Glutamatergic neuron (in vitro differentiated cells): ENCODE measurements at regions not wholly inside any gene's neighbourhood (a gene's known extent, or its start where the extent isn't known, plus 50 kb on each side); places are given as distances from the start of the nearest gene placed in this dataset.

Experiments used
- DNase-seq: peaks from one replicate; pipeline ENCODE4 v3.0.0; 2022
- H3K27ac Mint-ChIP-seq: one replicate; pipeline ENCODE4 v1.8.0; 2020; ENCODE audit warnings: mild to moderate bottlenecking, mixed read lengths, inconsistent platforms; ENCODE audit not compliant: unreplicated experiment
- H3K27me3 Mint-ChIP-seq: one replicate; pipeline ENCODE4 v1.8.0; 2020; ENCODE audit warnings: mild to moderate bottlenecking, moderate library complexity, mixed read lengths, inconsistent platforms; ENCODE audit not compliant: unreplicated experiment
- H3K36me3 Mint-ChIP-seq: one replicate; pipeline ENCODE4 v1.8.0; 2020; ENCODE audit warnings: mild to moderate bottlenecking, mixed read lengths, inconsistent platforms; ENCODE audit not compliant: unreplicated experiment
- H3K4me1 Mint-ChIP-seq: one replicate; pipeline ENCODE4 v1.8.0; 2020; ENCODE audit warnings: mild to moderate bottlenecking, low read depth, mixed read lengths, inconsistent platforms; ENCODE audit not compliant: unreplicated experiment
- H3K4me3 Mint-ChIP-seq: one replicate; pipeline ENCODE4 v1.8.0; 2020; ENCODE audit warnings: mild to moderate bottlenecking, mixed read lengths, inconsistent platforms; ENCODE audit not compliant: unreplicated experiment
- H3K9me3 Mint-ChIP-seq: one replicate; pipeline ENCODE4 v1.8.0; 2020; ENCODE audit warnings: mild to moderate bottlenecking, moderate library complexity, mixed read lengths, inconsistent platforms; ENCODE audit not compliant: unreplicated experiment
- CTCF ChIP-seq: fragments of 200-600 bp; sonication (generic); IDR thresholded peaks from one replicate; pipeline ENCODE4 v1.5.0; 2021; ENCODE audit not compliant: partially characterized antibody, unreplicated experiment

GRCh38 chr10:37638569-37638968 lies 218.8 kb downstream of the ZNF248 start:
- Mint-ChIP-seq H3K9me3 (peaks cover 10% of the 10 kb centered on the region), H3K27me3 (peaks cover 8% of the 10 kb centered on the region), H3K4me3 (no peak overlapping the region), H3K36me3 (peaks cover 8% of the 10 kb centered on the region), H3K4me1 (no peaks in the 10 kb centered on the region), H3K27ac (no peak overlapping the region)
- no peak for TF ChIP-seq CTCF
- DNase-seq: no peak

- Mint-ChIP-seq H3K4me1 (no peaks in the 10 kb centered on the region), H3K9me3 (peaks cover 14% of the 10 kb centered on the region), H3K36me3 (peaks cover 8% of the 10 kb centered on the region), H3K27ac (no peak overlapping the region), H3K4me3 (no peak overlapping the region), H3K27me3 (peaks cover 8% of the 10 kb centered on the region)
- DNase-seq: no peak
- TF ChIP-seq CTCF: no peak
Measured at GRCh38 chr10:37634351-37634880, 223.0 kb downstream of the ZNF248 start.

GRCh38 chr10:37632641-37633040 lies 224.8 kb downstream of the ZNF248 start:
- H3K36me3 Mint-ChIP-seq: no peaks in the 10 kb centered on the region
- no peak for TF ChIP-seq CTCF
- H3K27me3 Mint-ChIP-seq: peaks cover 4% of the 10 kb centered on the region
- no peaks in the 10 kb centered on the region for H3K4me1 Mint-ChIP-seq
- peaks cover 12% of the 10 kb centered on the region for H3K9me3 Mint-ChIP-seq
- no peak overlapping the region for H3K27ac Mint-ChIP-seq
- no peak overlapping the region for H3K4me3 Mint-ChIP-seq
- no peak for DNase-seq

GRCh38 chr10:37623506-37623905 lies 233.9 kb downstream of the ZNF248 start:
- Mint-ChIP-seq H3K9me3 (peaks cover 10% of the 10 kb centered on the region), H3K4me1 (no peaks in the 10 kb centered on the region), H3K27ac (no peak overlapping the region), H3K27me3 (no peaks in the 10 kb centered on the region), H3K4me3 (no peak overlapping the region), H3K36me3 (no peaks in the 10 kb centered on the region)
- no peak for TF ChIP-seq CTCF
- DNase-seq: no peak

DNA sequence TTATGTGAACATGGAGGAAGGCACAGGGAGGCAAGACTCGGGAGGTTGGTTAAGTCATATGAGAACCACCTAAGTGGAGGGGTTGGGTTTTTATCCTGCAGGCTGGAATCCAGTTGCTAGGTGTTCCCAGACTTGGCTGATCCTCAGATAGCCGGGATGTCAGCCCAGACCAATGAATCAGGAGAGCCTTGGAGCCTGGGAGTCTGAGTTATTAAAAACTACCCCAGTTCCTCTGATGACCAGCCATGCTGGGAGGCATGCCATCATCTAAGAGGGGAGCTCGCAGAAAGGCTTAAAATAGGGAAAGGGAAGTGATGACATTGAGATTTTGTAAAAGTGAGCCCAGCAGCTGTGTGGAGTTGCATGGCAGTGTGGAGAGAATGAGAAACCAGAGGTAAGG lies 238.1 kb downstream of the ZNF248 start:
- H3K9me3 Mint-ChIP-seq: peaks cover 7% of the 10 kb centered on the region
- no peaks in the 10 kb centered on the region for H3K36me3 Mint-ChIP-seq
- no peak for TF ChIP-seq CTCF
- no peak overlapping the region for H3K27ac Mint-ChIP-seq
- DNase-seq: no peak
- H3K4me3 Mint-ChIP-seq: no peak overlapping the region
- no peaks in the 10 kb centered on the region for H3K4me1 Mint-ChIP-seq
- no peaks in the 10 kb centered on the region for H3K27me3 Mint-ChIP-seq
